HTR-8/SVneo (cell line): ENCODE measurements at regions not wholly inside any gene's neighbourhood (a gene's known extent, or its start where the extent isn't known, plus 50 kb on each side); places are given as distances from the start of the nearest gene placed in this dataset.

ENCODE experiments used
- DNase-seq: peaks from one replicate; pipeline ENCODE4 v3.0.0; 2011; ENCODE audit warnings: low spot score, mixed read lengths; ENCODE audit not compliant: insufficient read length
- FAIRE-seq: peaks from 2 replicates; lab custom pipeline; 2011; peaks lifted over from hg19 to GRCh38; lab: Jason Lieb, UNC

- no peak for DNase-seq
- no peak for FAIRE-seq
Observed at GRCh38 chr1:232274999-232275710, 354.8 kb downstream of the SIPA1L2 start.

- DNase-seq (no peak), FAIRE-seq (no peak)
Observed at GRCh38 chr1:232274236-232274855, 355.6 kb downstream of the SIPA1L2 start.

GRCh38 chr1:232273011-232273410, 356.9 kb downstream of the SIPA1L2 start:
- no peak for DNase-seq
- no peak for FAIRE-seq

- no peak for DNase-seq
- no peak for FAIRE-seq
Observed at GRCh38 chr1:232271991-232272589, 357.8 kb downstream of the SIPA1L2 start.

- FAIRE-seq = no peak
- no peak for DNase-seq
Observed at GRCh38 chr1:232271299-232271698, 358.6 kb downstream of the SIPA1L2 start.

GRCh38 chr1:232269988-232270387, 359.9 kb downstream of the SIPA1L2 start:
- DNase-seq (no peak), FAIRE-seq (no peak)

GRCh38 chr1:232267837-232268598, 361.9 kb downstream of the SIPA1L2 start:
- no peak for DNase-seq
- no peak for FAIRE-seq

- DNase-seq (no peak), FAIRE-seq (no peak)
Observed at GRCh38 chr1:232267092-232267836, 362.7 kb downstream of the SIPA1L2 start.

- FAIRE-seq (no peak), DNase-seq (no peak)
Observed at GRCh38 chr1:232263452-232263851, 366.5 kb downstream of the SIPA1L2 start.

- DNase-seq = no peak
- no peak for FAIRE-seq
Observed at GRCh38 chr1:232262991-232263390, 366.9 kb downstream of the SIPA1L2 start.

- no peak for FAIRE-seq
- DNase-seq = no peak
Observed at GRCh38 chr1:232260861-232261260, 369.1 kb downstream of the SIPA1L2 start.

GRCh38 chr1:232260045-232260444, 369.9 kb downstream of the SIPA1L2 start:
- FAIRE-seq (no peak), DNase-seq (no peak)

- no peak for FAIRE-seq
- no peak for DNase-seq
Observed at GRCh38 chr1:232259333-232259732, 370.6 kb downstream of the SIPA1L2 start.

GRCh38 chr1:232252546-232253118, 377.3 kb downstream of the SIPA1L2 start:
- DNase-seq = no peak
- FAIRE-seq = no peak

GRCh38 chr1:232250838-232251237, 379.1 kb downstream of the SIPA1L2 start:
- no peak for DNase-seq

GRCh38 chr1:232249861-232250777, 379.8 kb downstream of the SIPA1L2 start:
- FAIRE-seq (peak; percentile 20), DNase-seq (no peak)

More at GRCh38 chr1:232250838-232251237, 379.1 kb downstream of the SIPA1L2 start:
- no peak for FAIRE-seq

GRCh38 chr1:232249339-232249738, 380.6 kb downstream of the SIPA1L2 start:
- no peak for FAIRE-seq
- no peak for DNase-seq

- DNase-seq = no peak
- no peak for FAIRE-seq
Observed at GRCh38 chr1:232248276-232248820, 381.6 kb downstream of the SIPA1L2 start.
